IPS DF 6.9 (cell line): ENCODE measurements at regions not wholly inside any gene's neighbourhood (a gene's known extent, or its start where the extent isn't known, plus 50 kb on each side); places are given as distances from the start of the nearest gene placed in this dataset.

Experiments used
- DNase-seq: peaks from one replicate; pipeline ENCODE4 v3.0.0-alpha.2; 2013; ENCODE audit warnings: low read depth, low spot score
- H3K27ac ChIP-seq: one replicate; pipeline ENCODE4 v1.5.1; 2013; ENCODE audit warnings: low read length, control low read depth
- H3K27me3 ChIP-seq: 2 replicates; pipeline ENCODE4 v1.6.1; 2013; ENCODE audit warnings: mild to moderate bottlenecking, low read length; ENCODE audit not compliant: control insufficient read depth, insufficient read depth
- H3K36me3 ChIP-seq: 2 replicates; pipeline ENCODE4 v1.6.1; 2013; ENCODE audit warnings: low read length; ENCODE audit not compliant: control insufficient read depth, insufficient read depth
- H3K4me1 ChIP-seq: 2 replicates; pipeline ENCODE4 v1.6.1; 2013; ENCODE audit warnings: low read length; ENCODE audit not compliant: control insufficient read depth, insufficient read depth
- H3K4me3 ChIP-seq: 2 replicates; pipeline ENCODE4 v1.5.1; 2013; ENCODE audit warnings: mild to moderate bottlenecking, low read length
- H3K9me3 ChIP-seq: 2 replicates; pipeline ENCODE4 v1.6.1; 2013; ENCODE audit warnings: low read length, inconsistent platforms; ENCODE audit not compliant: control insufficient read depth, insufficient read depth
- WGBS: extraction: QIAGEN DNeasy Blood & Tissue Kit; methylation state at CpG from one replicate; pipeline ENCODE4 v1.1.7; 2013; ENCODE audit warnings: mixed read lengths, missing lambda C conversion rate; ENCODE audit not compliant: insufficient read length, insufficient coverage; 5-methylcytosine and 5-hydroxymethylcytosine counted together

DNA sequence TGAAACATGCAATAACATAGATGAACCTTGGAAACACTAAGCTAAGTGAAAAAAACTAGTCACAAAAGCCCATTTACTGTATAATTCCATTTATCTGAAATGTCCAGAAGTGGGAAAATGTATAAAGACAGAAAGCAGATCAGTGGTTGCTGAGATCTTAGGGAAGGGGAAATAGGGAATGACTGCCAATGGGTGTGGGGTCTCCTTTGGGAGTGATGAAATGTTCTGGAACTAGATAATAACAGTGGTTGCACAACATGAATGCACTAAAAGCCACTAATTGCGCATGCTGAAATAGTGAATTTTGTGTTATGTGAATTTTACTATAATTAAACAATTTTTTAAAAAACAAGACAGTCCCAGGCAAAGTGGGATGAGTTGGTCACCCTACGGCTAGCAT, 472.8 kb downstream of the CCDC171 start:
- no peaks in the 10 kb centered on the region for H3K27me3 ChIP-seq
- H3K27ac ChIP-seq = no peak overlapping the region
- no peaks in the 10 kb centered on the region for H3K9me3 ChIP-seq
- H3K4me3 ChIP-seq = no peak overlapping the region
- no CpG with 5 or more reads among the region's 2 CpGs for WGBS
- DNase-seq = no peak
- peaks cover 4% of the 10 kb centered on the region; the same call in 1 of the 2 replicates for H3K4me1 ChIP-seq
- H3K36me3 ChIP-seq = no peaks in the 10 kb centered on the region

- H3K27ac ChIP-seq = no peak overlapping the region
- no CpG with 5 or more reads among the region's 2 CpGs for WGBS
- H3K4me3 ChIP-seq = no peak overlapping the region
- H3K9me3 ChIP-seq = no peaks in the 10 kb centered on the region
- H3K27me3 ChIP-seq = no peaks in the 10 kb centered on the region
- H3K4me1 ChIP-seq = peaks cover 4% of the 10 kb centered on the region; the same call in 1 of the 2 replicates
- DNase-seq = no peak
- no peaks in the 10 kb centered on the region for H3K36me3 ChIP-seq
Observed at GRCh38 chr9:16026886-16027285, 474.0 kb downstream of the CCDC171 start.

- DNase-seq = no peak
- no peaks in the 10 kb centered on the region for H3K36me3 ChIP-seq
- H3K4me1 ChIP-seq = no peaks in the 10 kb centered on the region
- no CpG with 5 or more reads among the region's 2 CpGs for WGBS
- no peak overlapping the region for H3K4me3 ChIP-seq
- H3K27me3 ChIP-seq = no peaks in the 10 kb centered on the region
- H3K27ac ChIP-seq = no peak overlapping the region
- H3K9me3 ChIP-seq = no peaks in the 10 kb centered on the region
Observed at GRCh38 chr9:16028548-16028947, 475.7 kb downstream of the CCDC171 start.

DNA sequence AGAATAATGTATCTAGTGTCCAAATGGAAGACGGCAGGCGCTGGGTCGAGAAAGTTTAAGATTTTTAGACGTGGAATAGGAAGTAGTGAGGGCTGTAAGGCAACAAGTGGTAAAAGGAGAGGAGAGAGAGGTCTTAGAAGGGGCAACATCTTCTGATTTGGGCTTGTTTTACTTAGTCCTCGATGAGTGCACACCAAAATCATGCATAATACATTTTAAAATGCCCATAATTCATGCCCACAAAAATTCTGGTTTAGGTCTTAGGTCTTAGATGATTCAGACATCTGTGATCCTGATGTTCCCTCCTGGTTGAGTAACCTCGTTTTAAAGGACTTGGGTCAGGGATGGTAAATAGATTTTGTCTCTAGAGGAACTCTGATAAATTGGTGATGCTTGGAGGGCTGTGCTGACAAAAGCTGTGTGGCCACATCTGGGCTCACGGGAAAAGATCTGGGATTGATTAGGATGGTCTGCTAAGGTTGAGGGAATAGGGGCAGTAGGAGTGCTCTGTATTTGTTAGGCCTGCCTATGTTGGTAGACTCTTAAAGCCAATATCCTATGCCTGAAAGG, 476.3 kb downstream of the CCDC171 start:
- no peak for DNase-seq
- Histone ChIP-seq H3K9me3 (no peaks in the 10 kb centered on the region), H3K4me1 (no peaks in the 10 kb centered on the region), H3K4me3 (no peak overlapping the region), H3K27me3 (no peaks in the 10 kb centered on the region), H3K27ac (no peak overlapping the region), H3K36me3 (no peaks in the 10 kb centered on the region)
- 100% methylated on average over 2 of the region's 7 CpGs for WGBS

- Histone ChIP-seq H3K9me3 (no peaks in the 10 kb centered on the region), H3K4me1 (no peaks in the 10 kb centered on the region), H3K27ac (no peak overlapping the region), H3K36me3 (no peaks in the 10 kb centered on the region), H3K27me3 (no peaks in the 10 kb centered on the region), H3K4me3 (no peak overlapping the region)
- no CpG with 5 or more reads among the region's 3 CpGs for WGBS
- no peak for DNase-seq
Observed at GRCh38 chr9:16029796-16030363, 477.0 kb downstream of the CCDC171 start.

- no peak overlapping the region for H3K27ac ChIP-seq
- no peak for DNase-seq
Observed at GRCh38 chr9:16030528-16031185, 477.8 kb downstream of the CCDC171 start.

GRCh38 chr9:16031486-16031885, 478.6 kb downstream of the CCDC171 start:
- no peak overlapping the region for H3K27ac ChIP-seq
- no CpG with 5 or more reads among the region's 2 CpGs for WGBS
- H3K4me1 ChIP-seq = no peaks in the 10 kb centered on the region
- H3K4me3 ChIP-seq = no peak overlapping the region
- DNase-seq = no peak
- H3K36me3 ChIP-seq = no peaks in the 10 kb centered on the region
- no peaks in the 10 kb centered on the region for H3K27me3 ChIP-seq
- H3K9me3 ChIP-seq = no peaks in the 10 kb centered on the region

More at GRCh38 chr9:16030528-16031185, 477.8 kb downstream of the CCDC171 start:
- H3K36me3 ChIP-seq = no peaks in the 10 kb centered on the region
- H3K4me3 ChIP-seq = no peak overlapping the region
- H3K4me1 ChIP-seq = no peaks in the 10 kb centered on the region
- no peaks in the 10 kb centered on the region for H3K27me3 ChIP-seq
- no CpG with 5 or more reads among the region's 8 CpGs for WGBS
- no peaks in the 10 kb centered on the region for H3K9me3 ChIP-seq

DNA sequence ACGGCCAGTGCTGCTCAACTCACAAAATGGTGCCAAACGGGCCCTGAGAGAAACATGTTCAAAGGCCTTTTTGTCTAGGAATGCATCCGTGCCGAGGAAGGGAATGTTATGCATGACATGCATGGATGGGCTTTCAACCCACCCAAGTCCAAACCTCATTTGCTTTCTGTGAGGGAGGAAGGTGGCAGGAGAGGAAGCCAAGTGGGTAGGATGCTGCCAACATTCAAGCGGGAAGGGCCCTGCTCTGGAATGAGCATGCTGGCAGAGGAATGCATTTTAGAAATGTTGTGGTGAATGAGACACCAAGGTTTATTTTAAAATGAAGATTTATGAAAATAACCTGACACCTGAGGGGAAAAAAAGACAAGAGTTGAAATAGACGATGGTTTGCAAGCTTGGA, 479.1 kb downstream of the CCDC171 start:
- no CpG with 5 or more reads among the region's 6 CpGs for WGBS
- H3K9me3 ChIP-seq = no peaks in the 10 kb centered on the region
- no peak overlapping the region for H3K27ac ChIP-seq
- no peak overlapping the region for H3K4me3 ChIP-seq
- H3K27me3 ChIP-seq = no peaks in the 10 kb centered on the region
- H3K4me1 ChIP-seq = no peaks in the 10 kb centered on the region
- no peaks in the 10 kb centered on the region for H3K36me3 ChIP-seq
- no peak for DNase-seq

DNA sequence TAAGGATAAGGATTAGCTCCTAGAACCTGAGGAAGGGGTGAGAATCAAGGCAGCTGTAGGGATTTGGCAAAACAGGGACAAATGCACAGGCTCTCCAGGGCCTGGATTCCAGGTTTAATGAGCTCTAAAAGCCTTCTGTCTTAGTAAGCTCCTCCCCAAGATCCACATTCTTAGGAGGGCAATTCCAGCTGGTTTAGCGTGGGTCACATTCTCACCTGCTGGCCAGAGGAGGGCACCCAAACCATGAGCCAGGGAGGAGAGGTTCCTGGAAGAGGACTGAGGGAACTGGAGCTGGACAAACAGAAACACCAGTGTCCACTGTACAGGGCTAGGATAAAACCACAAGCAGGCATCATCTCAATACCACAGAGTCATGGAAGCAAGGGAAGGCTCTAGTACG, 480.0 kb downstream of the CCDC171 start:
- no peaks in the 10 kb centered on the region for H3K9me3 ChIP-seq
- H3K4me3 ChIP-seq = no peak overlapping the region
- WGBS = no CpG with 5 or more reads among the region's 2 CpGs
- DNase-seq = peak; percentile 9
- H3K36me3 ChIP-seq = no peaks in the 10 kb centered on the region
- H3K27ac ChIP-seq = no peak overlapping the region
- no peaks in the 10 kb centered on the region for H3K27me3 ChIP-seq
- H3K4me1 ChIP-seq = no peaks in the 10 kb centered on the region

GRCh38 chr9:16033253-16033652, 480.4 kb downstream of the CCDC171 start:
- WGBS = no CpG with 5 or more reads among the region's 14 CpGs
- no peak overlapping the region for H3K27ac ChIP-seq
- H3K9me3 ChIP-seq = no peaks in the 10 kb centered on the region
- no peak overlapping the region for H3K4me3 ChIP-seq
- no peaks in the 10 kb centered on the region for H3K4me1 ChIP-seq
- DNase-seq = no peak
- no peaks in the 10 kb centered on the region for H3K36me3 ChIP-seq
- no peaks in the 10 kb centered on the region for H3K27me3 ChIP-seq
